GM12878 (cell line): ENCODE measurements at regions not wholly inside any gene's neighbourhood (a gene's known extent, or its start where the extent isn't known, plus 50 kb on each side); places are given as distances from the start of the nearest gene placed in this dataset.

Experiments
- ATAC-seq: fragments of 200-7000 bp; cut with Tn5 transposase; 3 replicates; pipeline ENCODE4 v1.9.1; 2020; ENCODE audit warnings: mild to moderate bottlenecking, moderate library complexity
- BruUV-seq: library from RNA; stranded (reverse); fragments of 400-500 nt; replicated peaks from 2 replicates; lab custom pipeline; 2021; lab: Mats Ljungman, UMichigan
- CTCF ChIA-PET: fragments of 300-600 bp; sonication (Branson Sonifier 250); formaldehyde crosslinking; extraction: SDS; loops from one replicate; lab custom pipeline; 2021; ENCODE audit warnings: inconsistent platforms; lab: Yijun Ruan, JAX
- POLR2A ChIA-PET: fragments of 350-600 bp; formaldehyde crosslinking; extraction: SDS; loops from one replicate; lab custom pipeline; 2021; ENCODE audit warnings: inconsistent platforms; lab: Charles Lee
- RAD21 ChIA-PET: fragments of 300-600 bp; sonication (Branson Sonifier 250); formaldehyde crosslinking; loops from one replicate; lab custom pipeline; 2023; ENCODE audit warnings: antibody characterized with exemption; ENCODE audit not compliant: unreplicated experiment; lab: Charles Lee
- SMC1A ChIA-PET: fragments of 300-600 bp; sonication (Branson Sonifier 250); formaldehyde crosslinking; loops from one replicate; lab custom pipeline; 2023; ENCODE audit not compliant: unreplicated experiment, uncharacterized antibody; lab: Charles Lee
- DNase-seq: peaks from one replicate; pipeline ENCODE4 v3.0.0-alpha.2; 2011; ENCODE audit warnings: low read depth, low spot score
- FAIRE-seq: peaks from 3 replicates; lab custom pipeline; 2011; peaks lifted over from hg19 to GRCh38; lab: Jason Lieb, UNC
- H2AFZ ChIP-seq: 2 replicates; pipeline ENCODE4 v1.6.0; 2011; ENCODE audit warnings: low read depth, low read length, control low read depth; ENCODE audit not compliant: control insufficient read depth
- H3K27ac ChIP-seq: 2 replicates; pipeline ENCODE4 v1.5.1; 2011; ENCODE audit warnings: control low read depth; ENCODE audit not compliant: control insufficient read depth, insufficient read depth
- H3K27me3 ChIP-seq, 2 experiments: replicated peaks in 1 of 2; 2 replicates each; pipeline versions ENCODE4 v1.6.0 to v1.6.1; 2011; ENCODE audit warnings: low read length in 1 of 2; ENCODE audit not compliant: control insufficient read depth in 2 of 2, insufficient read depth in 2 of 2
- H3K36me3 ChIP-seq, 2 experiments: 2 replicates each; pipeline ENCODE4 v1.5.1; 2011; ENCODE audit warnings: low read length in 1 of 2; ENCODE audit not compliant: control insufficient read depth in 2 of 2, insufficient read depth in 2 of 2
- H3K4me1 ChIP-seq: 2 replicates; pipeline ENCODE4 v1.6.1; 2011; ENCODE audit warnings: mild to moderate bottlenecking, low read length, moderate library complexity, mixed read lengths; ENCODE audit not compliant: control insufficient read depth, insufficient read depth
- H3K4me2 ChIP-seq: 2 replicates; pipeline ENCODE4 v1.6.0; 2011; ENCODE audit warnings: control low read depth; ENCODE audit not compliant: control insufficient read depth, insufficient read depth
- H3K4me3 ChIP-seq: fragments of 200-600 bp; sonication (generic); 2 replicates; pipeline ENCODE4 v1.5.1; 2016
- H3K79me2 ChIP-seq: 2 replicates; pipeline ENCODE4 v1.6.0; 2011; ENCODE audit warnings: low read length; ENCODE audit not compliant: control insufficient read depth, insufficient read depth
- H3K9ac ChIP-seq: 2 replicates; pipeline ENCODE4 v1.8.0; 2011; ENCODE audit warnings: low read length, control low read depth, mixed read lengths; ENCODE audit not compliant: control insufficient read depth, insufficient read depth
- H3K9me3 ChIP-seq: replicated peaks from 3 replicates; pipeline ENCODE4 v1.5.1; 2011; ENCODE audit warnings: mild to moderate bottlenecking, low read length; ENCODE audit not compliant: control insufficient read depth, insufficient read depth
- H4K20me1 ChIP-seq: 2 replicates; pipeline ENCODE4 v1.6.0; 2011; ENCODE audit not compliant: control insufficient read depth, insufficient read depth
- ATF7 ChIP-seq: fragments of 450-650 bp; IDR thresholded peaks from 2 replicates; pipeline ENCODE4 v1.6.1; 2016; ENCODE audit warnings: low read depth, mild to moderate bottlenecking
- HCFC1 ChIP-seq: fragments of 150-350 bp; IDR thresholded peaks from 2 replicates; pipeline ENCODE4 v1.6.1; 2014; ENCODE audit warnings: low read length
- NRF1 ChIP-seq: conservative IDR thresholded peaks from 2 replicates; pipeline ENCODE4 v1.6.1; 2011; ENCODE audit warnings: mild to moderate bottlenecking, low read depth, low read length, improper control_type of control experiment
- PAX5 ChIP-seq: IDR thresholded peaks from 2 replicates; pipeline ENCODE4 v1.6.1; 2011; ENCODE audit warnings: low read depth, low read length, borderline replicate concordance
- SIX5 ChIP-seq: IDR thresholded peaks from 2 replicates; pipeline ENCODE4 v1.6.1; 2011; ENCODE audit warnings: mild to moderate bottlenecking, low read depth, low read length, moderate library complexity; ENCODE audit not compliant: severe bottlenecking
- SREBF2 ChIP-seq: IDR thresholded peaks from 2 replicates; pipeline ENCODE4 v1.6.1; 2012; ENCODE audit warnings: mild to moderate bottlenecking, low read length
- ZNF274 ChIP-seq: IDR thresholded peaks from one replicate; pipeline ENCODE4 v1.8.0; 2011; ENCODE audit not compliant: insufficient read length, insufficient read depth
- WGBS: methylation state at CpG from one replicate; pipeline ENCODE4 v1.1.6; 2016; ENCODE audit warnings: low lambda C conversion rate; ENCODE audit not compliant: insufficient replicate concordance, insufficient coverage; ENCODE audit errors: missing lambda C conversion rate; 5-methylcytosine and 5-hydroxymethylcytosine counted together
- in situ Hi-C: fragments of 300-500 bp; cut with MboI; formaldehyde crosslinking; loops from 9 replicates; pipeline ENCODE4 v1.14.3; 2018; ENCODE audit warnings: mixed read lengths
- intact Hi-C: fragments of 100-400 bp; cut with micrococcal nuclease; formaldehyde crosslinking; loops from one replicate; pipeline ENCODE4 v1.14.2; 2022; ENCODE audit not compliant: unreplicated experiment
- TF ChIP-seq, protein P1 (sequence below), 3 experiments: IDR thresholded peaks in 2 of 3; conservative IDR thresholded peaks in 1 of 3; 2 replicates each; pipeline ENCODE4 v1.5.1; 2011; ENCODE audit warnings: low read depth in 3 of 3, low read length in 3 of 3, mild to moderate bottlenecking in 3 of 3, control low read depth in 2 of 3, moderate library complexity in 2 of 3, inconsistent platforms in 1 of 3, mixed read lengths in 1 of 3; ENCODE audit not compliant: control insufficient read depth in 2 of 3, insufficient read depth in 1 of 3; ENCODE audit errors: extremely low read depth in 1 of 3
- TF ChIP-seq, protein P2 (sequence below): fragments of 450-650 bp; IDR thresholded peaks from 2 replicates; pipeline ENCODE4 v1.6.1; 2017; ENCODE audit warnings: mild to moderate bottlenecking

DNA sequence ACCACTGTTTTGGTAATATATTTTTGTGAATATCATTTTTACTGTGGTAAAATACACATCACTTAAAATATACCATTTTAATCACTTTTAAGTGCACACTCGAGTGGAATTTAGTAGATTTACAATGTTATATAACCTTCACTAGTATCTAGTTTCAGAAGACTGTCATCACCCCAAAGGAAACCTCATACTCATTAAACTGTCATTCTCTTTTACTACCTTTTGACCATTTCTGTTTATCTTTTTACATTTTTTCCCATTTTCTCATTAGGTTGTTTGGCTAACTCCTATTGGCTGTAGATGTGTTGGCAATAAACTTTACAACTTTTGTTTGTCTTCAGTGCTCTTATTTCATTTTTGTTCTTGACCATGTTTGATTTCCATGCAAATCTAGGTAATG lies 1168.3 kb upstream of the PCDH7 start (continued):
- no peak for TF ChIP-seq PAX5
- no peak for TF ChIP-seq ZNF274
- TF ChIP-seq NRF1, result no peak
- TF ChIP-seq, protein P1, sequence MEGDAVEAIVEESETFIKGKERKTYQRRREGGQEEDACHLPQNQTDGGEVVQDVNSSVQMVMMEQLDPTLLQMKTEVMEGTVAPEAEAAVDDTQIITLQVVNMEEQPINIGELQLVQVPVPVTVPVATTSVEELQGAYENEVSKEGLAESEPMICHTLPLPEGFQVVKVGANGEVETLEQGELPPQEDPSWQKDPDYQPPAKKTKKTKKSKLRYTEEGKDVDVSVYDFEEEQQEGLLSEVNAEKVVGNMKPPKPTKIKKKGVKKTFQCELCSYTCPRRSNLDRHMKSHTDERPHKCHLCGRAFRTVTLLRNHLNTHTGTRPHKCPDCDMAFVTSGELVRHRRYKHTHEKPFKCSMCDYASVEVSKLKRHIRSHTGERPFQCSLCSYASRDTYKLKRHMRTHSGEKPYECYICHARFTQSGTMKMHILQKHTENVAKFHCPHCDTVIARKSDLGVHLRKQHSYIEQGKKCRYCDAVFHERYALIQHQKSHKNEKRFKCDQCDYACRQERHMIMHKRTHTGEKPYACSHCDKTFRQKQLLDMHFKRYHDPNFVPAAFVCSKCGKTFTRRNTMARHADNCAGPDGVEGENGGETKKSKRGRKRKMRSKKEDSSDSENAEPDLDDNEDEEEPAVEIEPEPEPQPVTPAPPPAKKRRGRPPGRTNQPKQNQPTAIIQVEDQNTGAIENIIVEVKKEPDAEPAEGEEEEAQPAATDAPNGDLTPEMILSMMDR (IDR thresholded peaks at IDR 0.05 in 2 of 3, conservative IDR thresholded peaks at IDR 0.05 in 1 of 3; ENCODE audit: control insufficient read depth in 2 of 3, extremely low read depth in 1 of 3, insufficient read depth in 1 of 3, low read depth in 3 of 3, low read length in 3 of 3), result no peak

DNA sequence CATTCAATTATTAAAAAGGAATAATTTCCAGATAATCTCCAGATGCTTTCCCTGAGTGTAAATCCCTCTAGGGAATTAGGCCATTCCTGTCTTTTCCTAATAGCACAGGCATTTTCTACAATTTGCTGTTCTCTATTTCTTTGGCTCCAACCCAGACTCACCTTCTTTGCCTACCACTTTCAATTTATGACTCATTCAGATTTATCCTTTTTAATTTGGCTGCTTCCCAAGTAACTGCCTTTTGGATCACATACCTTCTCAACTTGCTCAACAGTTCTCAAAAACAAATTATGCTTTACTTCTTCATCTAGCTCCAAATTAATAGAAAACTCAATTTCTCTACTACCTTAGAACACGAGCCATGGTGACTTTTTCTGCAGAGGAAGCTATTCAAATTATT lies 1166.3 kb upstream of the PCDH7 start:
- no peaks in the 10 kb centered on the region for H4K20me1 ChIP-seq
- POLR2A ChIA-PET, result no interaction called here
- intact Hi-C loops (no loop called here), in situ Hi-C loops (no loop called here)
- TF ChIP-seq, protein P2, sequence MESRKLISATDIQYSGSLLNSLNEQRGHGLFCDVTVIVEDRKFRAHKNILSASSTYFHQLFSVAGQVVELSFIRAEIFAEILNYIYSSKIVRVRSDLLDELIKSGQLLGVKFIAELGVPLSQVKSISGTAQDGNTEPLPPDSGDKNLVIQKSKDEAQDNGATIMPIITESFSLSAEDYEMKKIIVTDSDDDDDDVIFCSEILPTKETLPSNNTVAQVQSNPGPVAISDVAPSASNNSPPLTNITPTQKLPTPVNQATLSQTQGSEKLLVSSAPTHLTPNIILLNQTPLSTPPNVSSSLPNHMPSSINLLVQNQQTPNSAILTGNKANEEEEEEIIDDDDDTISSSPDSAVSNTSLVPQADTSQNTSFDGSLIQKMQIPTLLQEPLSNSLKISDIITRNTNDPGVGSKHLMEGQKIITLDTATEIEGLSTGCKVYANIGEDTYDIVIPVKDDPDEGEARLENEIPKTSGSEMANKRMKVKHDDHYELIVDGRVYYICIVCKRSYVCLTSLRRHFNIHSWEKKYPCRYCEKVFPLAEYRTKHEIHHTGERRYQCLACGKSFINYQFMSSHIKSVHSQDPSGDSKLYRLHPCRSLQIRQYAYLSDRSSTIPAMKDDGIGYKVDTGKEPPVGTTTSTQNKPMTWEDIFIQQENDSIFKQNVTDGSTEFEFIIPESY, result no peak
- no peak for TF ChIP-seq SIX5
- TF ChIP-seq SREBF2, result no peak
- no peak for TF ChIP-seq ATF7
- TF ChIP-seq HCFC1, result no peak
- no peak for ATAC-seq
- H3K36me3 ChIP-seq, result no peaks in the 10 kb centered on the region
- no peaks in the 10 kb centered on the region for H3K9me3 ChIP-seq
- CTCF ChIA-PET, result no interaction called here
- no peaks in the 10 kb centered on the region for H3K4me1 ChIP-seq
- no peak overlapping the region for H3K9ac ChIP-seq
- no peak overlapping the region for H3K27ac ChIP-seq
- FAIRE-seq, result no peak
- RAD21 ChIA-PET, result interaction anchor here (1.8 kb wide), 1 partner anchor 25 kb away, joined by 6 read pairs; no protein-coding TSS in a partner anchor
- H3K4me2 ChIP-seq, result no peak overlapping the region
- H3K27me3 ChIP-seq, result no peaks in the 10 kb centered on the region
- BruUV-seq, result no TSS peak
- no peak overlapping the region for H3K4me3 ChIP-seq
- H3K79me2 ChIP-seq, result no peaks in the 10 kb centered on the region
- no peak for DNase-seq
- 0% methylated on average over 1 of the region's 1 CpG for WGBS
- no peak overlapping the region for H2AFZ ChIP-seq
- SMC1A ChIA-PET, result interaction anchor here (1.1 to 1.2 kb wide), 2 partner anchors 18 to 44 kb away, joined by 3 to 4 read pairs; no protein-coding TSS in a partner anchor
